ENCODE measurements at regions not wholly inside any gene's neighbourhood (a gene's known extent, or its start where the extent isn't known, plus 50 kb on each side); places are given as distances from the start of the nearest gene placed in this dataset.

GRCh38 chr5:135218790-135219568, 180.1 kb downstream of the MACROH2A1 start:
- no peak overlapping the region for H3K27ac ChIP-seq (ENCODE audit: control insufficient read depth, insufficient read depth)
- no peak for DNase-seq (ENCODE audit: low read depth, low spot score)
- in situ Hi-C loops (cut with MboI) (no loop called here), intact Hi-C loops (cut with micrococcal nuclease; ENCODE audit: unreplicated experiment) (no loop called here)
- no peak overlapping the region for H2AFZ ChIP-seq (ENCODE audit: control insufficient read depth, low read depth, low read length)
- CTCF ChIA-PET = no interaction called here
- RAD21 ChIA-PET (ENCODE audit: unreplicated experiment) = no interaction called here
- H4K20me1 ChIP-seq (ENCODE audit: control insufficient read depth, insufficient read depth) = no peaks in the 10 kb centered on the region
- no peak overlapping the region for H3K4me3 ChIP-seq
- no TSS peak for BruUV-seq (replicated peaks)
- H3K9ac ChIP-seq (ENCODE audit: control insufficient read depth, insufficient read depth, low read length) = no peak overlapping the region
- no peaks in the 10 kb centered on the region for H3K9me3 ChIP-seq (replicated peaks; ENCODE audit: control insufficient read depth, insufficient read depth, low read length)
- FAIRE-seq = no peak
- 29% methylated on average over 13 of the region's 13 CpGs for WGBS (ENCODE audit: insufficient coverage, insufficient replicate concordance, low lambda C conversion rate, missing lambda C conversion rate)
- peaks cover 1 to 2% of the 10 kb centered on the region in 2 experiments for H3K27me3 ChIP-seq (replicated peaks in 1 of 2; ENCODE audit: control insufficient read depth in 2 of 2, insufficient read depth in 2 of 2, low read length in 1 of 2)
- SMC1A ChIA-PET (ENCODE audit: uncharacterized antibody, unreplicated experiment) = interaction anchor here (1.3 kb wide), 1 partner anchor 284 kb away, joined by 3 read pairs; no protein-coding TSS in a partner anchor
- no peaks in the 10 kb centered on the region for H3K36me3 ChIP-seq (ENCODE audit: control insufficient read depth in 2 of 2, insufficient read depth in 2 of 2, low read length in 1 of 2)
- ATAC-seq = no peak
- POLR2A ChIA-PET = no interaction called here
- no peak overlapping the region for H3K4me2 ChIP-seq (ENCODE audit: control insufficient read depth, insufficient read depth)
- no peaks in the 10 kb centered on the region for H3K79me2 ChIP-seq (ENCODE audit: control insufficient read depth, insufficient read depth, low read length)
- H3K4me1 ChIP-seq (ENCODE audit: control insufficient read depth, insufficient read depth, low read length) = no peaks in the 10 kb centered on the region
- TF ChIP-seq ASH2L (IDR thresholded peaks at IDR 0.05; ENCODE audit: borderline replicate concordance, low read depth) (no peak), LARP7 (IDR thresholded peaks at IDR 0.05) (no peak), EZH2 (IDR thresholded peaks at IDR 0.05; ENCODE audit: borderline replicate concordance, control insufficient read depth, low read depth, low read length) (no peak), KDM1A (IDR thresholded peaks at IDR 0.05; ENCODE audit: borderline replicate concordance) (no peak), CHD2 (IDR thresholded peaks at IDR 0.05; ENCODE audit: borderline replicate concordance, low read depth, low read length) (no peak), RCOR1 (conservative IDR thresholded peaks at IDR 0.05; ENCODE audit: low read depth, low read length) (no peak), ZSCAN29 (IDR thresholded peaks at IDR 0.05) (no peak), ZBTB11 (CRISPR knock-in tag; IDR thresholded peaks at IDR 0.05) (no peak), NR2C1 (IDR thresholded peaks at IDR 0.05) (no peak), SRF (IDR thresholded peaks at IDR 0.05; ENCODE audit: low read depth in 2 of 2, low read length in 2 of 2) (no peak), SMC3 (IDR thresholded peaks at IDR 0.05; ENCODE audit: borderline replicate concordance, low read length) (no peak)
- TF ChIP-seq, protein P1, sequence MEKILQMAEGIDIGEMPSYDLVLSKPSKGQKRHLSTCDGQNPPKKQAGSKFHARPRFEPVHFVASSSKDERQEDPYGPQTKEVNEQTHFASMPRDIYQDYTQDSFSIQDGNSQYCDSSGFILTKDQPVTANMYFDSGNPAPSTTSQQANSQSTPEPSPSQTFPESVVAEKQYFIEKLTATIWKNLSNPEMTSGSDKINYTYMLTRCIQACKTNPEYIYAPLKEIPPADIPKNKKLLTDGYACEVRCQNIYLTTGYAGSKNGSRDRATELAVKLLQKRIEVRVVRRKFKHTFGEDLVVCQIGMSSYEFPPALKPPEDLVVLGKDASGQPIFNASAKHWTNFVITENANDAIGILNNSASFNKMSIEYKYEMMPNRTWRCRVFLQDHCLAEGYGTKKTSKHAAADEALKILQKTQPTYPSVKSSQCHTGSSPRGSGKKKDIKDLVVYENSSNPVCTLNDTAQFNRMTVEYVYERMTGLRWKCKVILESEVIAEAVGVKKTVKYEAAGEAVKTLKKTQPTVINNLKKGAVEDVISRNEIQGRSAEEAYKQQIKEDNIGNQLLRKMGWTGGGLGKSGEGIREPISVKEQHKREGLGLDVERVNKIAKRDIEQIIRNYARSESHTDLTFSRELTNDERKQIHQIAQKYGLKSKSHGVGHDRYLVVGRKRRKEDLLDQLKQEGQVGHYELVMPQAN (conservative IDR thresholded peaks at IDR 0.05) = no peak
- TF ChIP-seq, protein P2, sequence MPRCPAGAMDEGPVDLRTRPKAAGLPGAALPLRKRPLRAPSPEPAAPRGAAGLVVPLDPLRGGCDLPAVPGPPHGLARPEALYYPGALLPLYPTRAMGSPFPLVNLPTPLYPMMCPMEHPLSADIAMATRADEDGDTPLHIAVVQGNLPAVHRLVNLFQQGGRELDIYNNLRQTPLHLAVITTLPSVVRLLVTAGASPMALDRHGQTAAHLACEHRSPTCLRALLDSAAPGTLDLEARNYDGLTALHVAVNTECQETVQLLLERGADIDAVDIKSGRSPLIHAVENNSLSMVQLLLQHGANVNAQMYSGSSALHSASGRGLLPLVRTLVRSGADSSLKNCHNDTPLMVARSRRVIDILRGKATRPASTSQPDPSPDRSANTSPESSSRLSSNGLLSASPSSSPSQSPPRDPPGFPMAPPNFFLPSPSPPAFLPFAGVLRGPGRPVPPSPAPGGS (IDR thresholded peaks at IDR 0.05; ENCODE audit: borderline replicate concordance, insufficient read depth, low read depth, low read length, poor library complexity, severe bottlenecking) = no peak
